ENCODE measurements at regions not wholly inside any gene's neighbourhood (a gene's known extent, or its start where the extent isn't known, plus 50 kb on each side); places are given as distances from the start of the nearest gene placed in this dataset.

- TF ChIP-seq, protein P1, sequence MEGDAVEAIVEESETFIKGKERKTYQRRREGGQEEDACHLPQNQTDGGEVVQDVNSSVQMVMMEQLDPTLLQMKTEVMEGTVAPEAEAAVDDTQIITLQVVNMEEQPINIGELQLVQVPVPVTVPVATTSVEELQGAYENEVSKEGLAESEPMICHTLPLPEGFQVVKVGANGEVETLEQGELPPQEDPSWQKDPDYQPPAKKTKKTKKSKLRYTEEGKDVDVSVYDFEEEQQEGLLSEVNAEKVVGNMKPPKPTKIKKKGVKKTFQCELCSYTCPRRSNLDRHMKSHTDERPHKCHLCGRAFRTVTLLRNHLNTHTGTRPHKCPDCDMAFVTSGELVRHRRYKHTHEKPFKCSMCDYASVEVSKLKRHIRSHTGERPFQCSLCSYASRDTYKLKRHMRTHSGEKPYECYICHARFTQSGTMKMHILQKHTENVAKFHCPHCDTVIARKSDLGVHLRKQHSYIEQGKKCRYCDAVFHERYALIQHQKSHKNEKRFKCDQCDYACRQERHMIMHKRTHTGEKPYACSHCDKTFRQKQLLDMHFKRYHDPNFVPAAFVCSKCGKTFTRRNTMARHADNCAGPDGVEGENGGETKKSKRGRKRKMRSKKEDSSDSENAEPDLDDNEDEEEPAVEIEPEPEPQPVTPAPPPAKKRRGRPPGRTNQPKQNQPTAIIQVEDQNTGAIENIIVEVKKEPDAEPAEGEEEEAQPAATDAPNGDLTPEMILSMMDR (optimal IDR thresholded peaks at IDR 0.05 in 1 of 3, IDR thresholded peaks at IDR 0.05 in 1 of 3, conservative IDR thresholded peaks at IDR 0.05 in 1 of 3; ENCODE audit: extremely low read depth in 1 of 3, insufficient read depth in 2 of 3, low read length in 3 of 3), result no peak
- TF ChIP-seq EZH2 (IDR thresholded peaks at IDR 0.05; ENCODE audit: low read length), result no peak
Measured at GRCh38 chr12:46659824-46660223, 166.0 kb downstream of the SLC38A4 start.

Data from keratinocyte (primary cell).